Osteocyte (in vitro differentiated cells): ENCODE measurements at regions not wholly inside any gene's neighbourhood (a gene's known extent, or its start where the extent isn't known, plus 50 kb on each side); places are given as distances from the start of the nearest gene placed in this dataset.

Experiments
- DNase-seq: peaks from one replicate; pipeline ENCODE4 v3.0.0; 2021; ENCODE audit warnings: mixed read lengths; ENCODE audit not compliant: unreplicated experiment; ENCODE audit errors: extremely low spot score
- H3K27ac Mint-ChIP-seq: one replicate; pipeline ENCODE4 v1.8.0; 2021; ENCODE audit warnings: mild to moderate bottlenecking, mixed read lengths; ENCODE audit not compliant: unreplicated experiment
- H3K27me3 Mint-ChIP-seq: one replicate; pipeline ENCODE4 v1.8.0; 2021; ENCODE audit warnings: mixed read lengths; ENCODE audit not compliant: unreplicated experiment
- H3K36me3 Mint-ChIP-seq: one replicate; pipeline ENCODE4 v1.8.0; 2021; ENCODE audit warnings: mixed read lengths; ENCODE audit not compliant: unreplicated experiment
- H3K4me1 Mint-ChIP-seq: one replicate; pipeline ENCODE4 v1.8.0; 2021; ENCODE audit warnings: mixed read lengths; ENCODE audit not compliant: unreplicated experiment
- H3K4me3 Mint-ChIP-seq: one replicate; pipeline ENCODE4 v1.8.0; 2021; ENCODE audit warnings: mild to moderate bottlenecking, moderate library complexity, mixed read lengths; ENCODE audit not compliant: unreplicated experiment
- H3K9me3 Mint-ChIP-seq: one replicate; pipeline ENCODE4 v1.8.0; 2021; ENCODE audit warnings: mixed read lengths; ENCODE audit not compliant: unreplicated experiment
- TF ChIP-seq, protein P1 (sequence below): fragments of 200-600 bp; sonication (generic); IDR thresholded peaks from 2 replicates; pipeline ENCODE4 v1.5.0; 2021; ENCODE audit warnings: antibody characterized with exemption, mild to moderate bottlenecking, moderate library complexity

DNA sequence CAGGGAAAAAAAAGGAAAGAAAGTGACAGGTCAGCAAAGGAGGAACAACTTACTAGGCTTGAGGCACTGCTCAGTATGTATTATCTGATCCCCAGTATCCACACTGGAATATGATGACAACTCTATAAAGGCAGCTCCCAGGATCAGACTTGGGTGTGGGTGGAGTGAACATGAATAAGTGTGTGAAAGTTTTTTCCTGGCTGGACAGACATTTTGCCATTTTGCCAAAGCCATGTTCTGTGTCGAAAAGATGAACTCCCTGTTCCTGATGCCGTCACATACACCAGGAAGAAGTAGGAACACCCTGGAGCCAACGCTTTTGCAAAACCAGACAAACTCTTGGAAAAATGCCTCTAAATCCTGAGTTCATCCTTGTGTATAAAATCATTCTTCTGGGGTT is 143.2 kb upstream of the MEOX2 start:
- H3K9me3 Mint-ChIP-seq = no peaks in the 10 kb centered on the region
- H3K27ac Mint-ChIP-seq = no peak overlapping the region
- no peak for DNase-seq
- H3K4me3 Mint-ChIP-seq = no peak overlapping the region
- no peaks in the 10 kb centered on the region for H3K27me3 Mint-ChIP-seq
- TF ChIP-seq, protein P1, sequence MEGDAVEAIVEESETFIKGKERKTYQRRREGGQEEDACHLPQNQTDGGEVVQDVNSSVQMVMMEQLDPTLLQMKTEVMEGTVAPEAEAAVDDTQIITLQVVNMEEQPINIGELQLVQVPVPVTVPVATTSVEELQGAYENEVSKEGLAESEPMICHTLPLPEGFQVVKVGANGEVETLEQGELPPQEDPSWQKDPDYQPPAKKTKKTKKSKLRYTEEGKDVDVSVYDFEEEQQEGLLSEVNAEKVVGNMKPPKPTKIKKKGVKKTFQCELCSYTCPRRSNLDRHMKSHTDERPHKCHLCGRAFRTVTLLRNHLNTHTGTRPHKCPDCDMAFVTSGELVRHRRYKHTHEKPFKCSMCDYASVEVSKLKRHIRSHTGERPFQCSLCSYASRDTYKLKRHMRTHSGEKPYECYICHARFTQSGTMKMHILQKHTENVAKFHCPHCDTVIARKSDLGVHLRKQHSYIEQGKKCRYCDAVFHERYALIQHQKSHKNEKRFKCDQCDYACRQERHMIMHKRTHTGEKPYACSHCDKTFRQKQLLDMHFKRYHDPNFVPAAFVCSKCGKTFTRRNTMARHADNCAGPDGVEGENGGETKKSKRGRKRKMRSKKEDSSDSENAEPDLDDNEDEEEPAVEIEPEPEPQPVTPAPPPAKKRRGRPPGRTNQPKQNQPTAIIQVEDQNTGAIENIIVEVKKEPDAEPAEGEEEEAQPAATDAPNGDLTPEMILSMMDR = no peak
- H3K36me3 Mint-ChIP-seq = no peaks in the 10 kb centered on the region
- peaks cover 8% of the 10 kb centered on the region for H3K4me1 Mint-ChIP-seq

GRCh38 chr7:15828881-15829280 is 142.4 kb upstream of the MEOX2 start:
- Mint-ChIP-seq H3K4me3 (no peak overlapping the region), H3K4me1 (peaks cover 8% of the 10 kb centered on the region), H3K27me3 (no peaks in the 10 kb centered on the region), H3K27ac (no peak overlapping the region), H3K9me3 (no peaks in the 10 kb centered on the region), H3K36me3 (no peaks in the 10 kb centered on the region)
- TF ChIP-seq, protein P1 = no peak
- no peak for DNase-seq

GRCh38 chr7:15821484-15822427 is 135.3 kb upstream of the MEOX2 start:
- TF ChIP-seq, protein P1 = no peak
- H3K4me3 Mint-ChIP-seq = no peak overlapping the region
- peaks cover 7% of the 10 kb centered on the region for H3K4me1 Mint-ChIP-seq
- H3K27ac Mint-ChIP-seq = no peak overlapping the region
- DNase-seq = no peak
- H3K9me3 Mint-ChIP-seq = no peaks in the 10 kb centered on the region
- no peaks in the 10 kb centered on the region for H3K27me3 Mint-ChIP-seq
- no peaks in the 10 kb centered on the region for H3K36me3 Mint-ChIP-seq

GRCh38 chr7:15820319-15820718 is 133.8 kb upstream of the MEOX2 start:
- H3K9me3 Mint-ChIP-seq = no peaks in the 10 kb centered on the region
- TF ChIP-seq, protein P1 = no peak
- no peak for DNase-seq
- H3K27me3 Mint-ChIP-seq = no peaks in the 10 kb centered on the region
- H3K4me3 Mint-ChIP-seq = no peak overlapping the region
- no peaks in the 10 kb centered on the region for H3K36me3 Mint-ChIP-seq
- H3K27ac Mint-ChIP-seq = no peak overlapping the region
- peaks cover 7% of the 10 kb centered on the region for H3K4me1 Mint-ChIP-seq

DNA sequence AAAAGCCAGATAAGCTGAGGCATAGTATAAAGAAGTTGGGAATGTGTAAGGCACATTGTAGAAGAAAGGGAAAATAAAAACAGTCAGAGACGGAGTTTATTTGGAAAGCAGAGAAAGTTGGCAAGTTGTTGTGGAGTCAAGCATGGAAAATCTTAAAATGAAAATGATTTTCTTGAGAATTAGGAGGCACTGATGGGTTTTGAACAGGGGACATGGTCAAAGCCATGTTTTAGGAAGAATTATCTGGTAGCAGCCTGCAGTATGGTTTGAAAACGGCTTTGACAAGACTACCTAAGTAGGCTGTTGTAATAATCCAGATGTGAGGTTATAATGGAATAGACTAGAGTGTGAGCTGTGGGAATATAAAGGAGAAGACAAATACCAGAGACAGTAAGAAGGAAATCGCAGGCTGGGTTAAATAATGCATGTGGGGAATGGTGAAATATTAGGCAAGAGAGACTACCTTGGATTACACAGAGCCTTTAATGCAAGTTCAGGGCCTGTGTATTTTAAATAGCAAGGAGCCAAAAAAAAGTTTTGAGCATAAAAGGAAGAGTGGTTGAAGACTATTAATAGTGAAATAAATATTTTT is 130.4 kb upstream of the MEOX2 start:
- Mint-ChIP-seq H3K36me3 (no peaks in the 10 kb centered on the region), H3K9me3 (no peaks in the 10 kb centered on the region), H3K27me3 (no peaks in the 10 kb centered on the region), H3K27ac (no peak overlapping the region), H3K4me1 (peaks cover under 1% of the 10 kb centered on the region), H3K4me3 (no peak overlapping the region)
- DNase-seq = no peak
- TF ChIP-seq, protein P1 = no peak
